Caco-2 (cell line): ENCODE measurements at regions not wholly inside any gene's neighbourhood (a gene's known extent, or its start where the extent isn't known, plus 50 kb on each side); places are given as distances from the start of the nearest gene placed in this dataset.

Experiments used
- BruUV-seq: library from RNA; stranded (reverse); fragments of 400-500 nt; replicated peaks from 2 replicates; lab custom pipeline; 2021; lab: Mats Ljungman, UMichigan
- CTCF ChIA-PET: fragments of 300-600 bp; sonication (Branson Sonifier 250); formaldehyde crosslinking; loops from one replicate; lab custom pipeline; 2022; ENCODE audit warnings: antibody characterized with exemption; lab: Charles Lee
- POLR2A ChIA-PET: fragments of 300-600 bp; sonication (Branson Sonifier 250); formaldehyde crosslinking; loops from one replicate; lab custom pipeline; 2022; ENCODE audit warnings: antibody characterized with exemption; lab: Charles Lee
- DNase-seq, 2 experiments: peaks; one replicate each; pipeline versions ENCODE4 v3.0.0 to v3.0.0-alpha.2; 2020 to 2022
- H3K27me3 ChIP-seq: replicated peaks from 2 replicates; pipeline ENCODE4 v1.6.0; 2011; ENCODE audit warnings: low read length; ENCODE audit not compliant: control insufficient read depth, insufficient read depth
- H3K36me3 ChIP-seq: 2 replicates; pipeline ENCODE4 v1.5.1; 2011; ENCODE audit warnings: low read length; ENCODE audit not compliant: control insufficient read depth, insufficient read depth
- H3K4me1 ChIP-seq: fragments of 250-450 bp; sonication (Bioruptor Pico); 2 replicates; pipeline ENCODE4 v1.5.1; 2020; ENCODE audit warnings: mild to moderate bottlenecking
- H3K4me3 ChIP-seq: 2 replicates; pipeline ENCODE4 v1.5.1; 2011; ENCODE audit warnings: low read depth, mild to moderate bottlenecking, control low read depth, low read length
- H3K9me3 ChIP-seq: fragments of 250-450 bp; sonication (Bioruptor Pico); 2 replicates; pipeline ENCODE4 v1.5.1; 2020; ENCODE audit warnings: mild to moderate bottlenecking, moderate library complexity
- H3K27ac Mint-ChIP-seq: one replicate; pipeline ENCODE4 v1.8.0; 2022; ENCODE audit warnings: mixed read lengths; ENCODE audit not compliant: unreplicated experiment
- H3K27me3 Mint-ChIP-seq: one replicate; pipeline ENCODE4 v1.8.0; 2022; ENCODE audit warnings: mixed read lengths; ENCODE audit not compliant: insufficient read depth, unreplicated experiment
- H3K36me3 Mint-ChIP-seq: one replicate; pipeline ENCODE4 v1.8.0; 2022; ENCODE audit warnings: mild to moderate bottlenecking, mixed read lengths; ENCODE audit not compliant: insufficient read depth, unreplicated experiment
- H3K4me1 Mint-ChIP-seq: one replicate; pipeline ENCODE4 v1.8.0; 2022; ENCODE audit warnings: low read depth, mixed read lengths; ENCODE audit not compliant: unreplicated experiment
- H3K4me3 Mint-ChIP-seq: one replicate; pipeline ENCODE4 v1.8.0; 2022; ENCODE audit warnings: mild to moderate bottlenecking, moderate library complexity, mixed read lengths; ENCODE audit not compliant: unreplicated experiment
- H3K9me3 Mint-ChIP-seq: one replicate; pipeline ENCODE4 v1.8.0; 2022; ENCODE audit warnings: mixed read lengths; ENCODE audit not compliant: unreplicated experiment
- CTCF ChIP-seq, 2 experiments: fragments of 200-600 bp in 1 of 2; IDR thresholded peaks; 1 replicate in 1 of 2; 2 replicates in 1 of 2; pipeline versions ENCODE4 v1.5.1 to v1.8.0; 2011 to 2022; ENCODE audit warnings: antibody characterized with exemption in 1 of 2, control low read depth in 1 of 2, inconsistent platforms in 1 of 2, low read depth in 1 of 2, low read length in 1 of 2, mild to moderate bottlenecking in 1 of 2, moderate library complexity in 1 of 2; ENCODE audit not compliant: insufficient read depth in 1 of 2, severe bottlenecking in 1 of 2, unreplicated experiment in 1 of 2
- intact Hi-C: fragments of 100-400 bp; cut with micrococcal nuclease; formaldehyde crosslinking; loops from one replicate; pipeline ENCODE4 v1.10.0; 2022; ENCODE audit not compliant: unreplicated experiment

GRCh38 chr4:114178392-114178791 is 198.9 kb upstream of the ARSJ start:
- no peak for TF ChIP-seq CTCF (IDR thresholded peaks at IDR 0.05; ENCODE audit: insufficient read depth in 1 of 2, low read depth in 1 of 2, low read length in 1 of 2, severe bottlenecking in 1 of 2, unreplicated experiment in 1 of 2)
- H3K4me3 Mint-ChIP-seq: no peak overlapping the region
- H3K36me3 Mint-ChIP-seq: no peaks in the 10 kb centered on the region
- Histone ChIP-seq H3K36me3 (no peaks in the 10 kb centered on the region), H3K4me3 (no peak overlapping the region), H3K4me1 (no peaks in the 10 kb centered on the region), H3K27me3 (no peaks in the 10 kb centered on the region), H3K9me3 (peaks cover 5% of the 10 kb centered on the region)
- ChIA-PET POLR2A (no interaction called here), CTCF (no interaction called here)
- intact Hi-C loops: no loop called here
- no peak overlapping the region for H3K27ac Mint-ChIP-seq
- DNase-seq: no peak
- BruUV-seq: no TSS peak
- H3K27me3 Mint-ChIP-seq: no peaks in the 10 kb centered on the region
- peaks cover 13% of the 10 kb centered on the region for H3K4me1 Mint-ChIP-seq
- H3K9me3 Mint-ChIP-seq: peaks cover 37% of the 10 kb centered on the region

GRCh38 chr4:114180481-114180880 is 201.0 kb upstream of the ARSJ start:
- Mint-ChIP-seq H3K27me3 (no peaks in the 10 kb centered on the region), H3K4me3 (no peak overlapping the region), H3K36me3 (no peaks in the 10 kb centered on the region), H3K27ac (no peak overlapping the region), H3K4me1 (peaks cover 13% of the 10 kb centered on the region), H3K9me3 (peaks cover 50% of the 10 kb centered on the region)
- peaks cover 5% of the 10 kb centered on the region for H3K9me3 ChIP-seq
- no TSS peak for BruUV-seq
- DNase-seq: peak; percentile 33
- intact Hi-C loops: no loop called here
- H3K4me3 ChIP-seq: no peak overlapping the region
- CTCF ChIA-PET: no interaction called here
- H3K36me3 ChIP-seq: no peaks in the 10 kb centered on the region
- POLR2A ChIA-PET: no interaction called here
- TF ChIP-seq CTCF (IDR thresholded peaks at IDR 0.05; ENCODE audit: insufficient read depth in 1 of 2, low read depth in 1 of 2, low read length in 1 of 2, severe bottlenecking in 1 of 2, unreplicated experiment in 1 of 2): peak; percentile 17 to 24
- H3K4me1 ChIP-seq: no peaks in the 10 kb centered on the region
- H3K27me3 ChIP-seq: no peaks in the 10 kb centered on the region

GRCh38 chr4:114184901-114185300 is 205.5 kb upstream of the ARSJ start:
- Mint-ChIP-seq H3K27me3 (no peaks in the 10 kb centered on the region), H3K36me3 (no peaks in the 10 kb centered on the region), H3K9me3 (peaks cover 31% of the 10 kb centered on the region), H3K27ac (no peak overlapping the region), H3K4me1 (peaks cover 6% of the 10 kb centered on the region), H3K4me3 (no peak overlapping the region)
- CTCF ChIA-PET: no interaction called here
- no peak for TF ChIP-seq CTCF (IDR thresholded peaks at IDR 0.05; ENCODE audit: insufficient read depth in 1 of 2, low read depth in 1 of 2, low read length in 1 of 2, severe bottlenecking in 1 of 2, unreplicated experiment in 1 of 2)
- DNase-seq: no peak
- no peak overlapping the region for H3K4me3 ChIP-seq
- no peaks in the 10 kb centered on the region for H3K36me3 ChIP-seq
- H3K9me3 ChIP-seq: peaks cover 8% of the 10 kb centered on the region
- peaks cover 20% of the 10 kb centered on the region for H3K4me1 ChIP-seq
- intact Hi-C loops: loop anchor here (5.0 kb wide), 1 partner anchor 228 kb away; no protein-coding TSS in a partner anchor
- no TSS peak for BruUV-seq
- H3K27me3 ChIP-seq: no peaks in the 10 kb centered on the region
- POLR2A ChIA-PET: no interaction called here
